ENCODE measurements at regions not wholly inside any gene's neighbourhood (a gene's known extent, or its start where the extent isn't known, plus 50 kb on each side); places are given as distances from the start of the nearest gene placed in this dataset.
"Not testable (repeated sequence)": the region's sequence is repeated elsewhere in the genome, so short reads cannot be mapped to it uniquely, and the experiment has no call there.

DNA sequence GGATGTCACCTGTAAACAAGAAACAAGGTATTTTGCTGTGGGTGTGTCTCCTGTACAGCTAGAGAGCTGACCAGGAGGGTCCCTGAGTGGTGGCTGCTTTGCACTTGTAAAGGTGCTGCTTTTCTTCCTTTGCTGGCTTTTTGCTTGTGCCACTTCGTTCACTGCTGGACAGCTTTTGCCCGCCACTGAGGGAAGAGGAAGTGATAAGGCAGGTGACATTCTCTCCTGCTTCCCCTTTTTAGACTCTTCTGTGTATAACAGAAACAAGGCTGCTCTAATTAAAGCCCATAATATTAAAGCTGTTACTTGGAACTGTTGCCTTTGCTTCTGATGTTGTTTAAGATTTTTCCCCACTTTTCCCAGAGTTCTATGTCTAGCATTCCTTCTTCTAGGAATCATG lies 218.6 kb upstream of the TSPY4 start:
- no peak for DNase-seq (ENCODE audit: low read depth)

DNA sequence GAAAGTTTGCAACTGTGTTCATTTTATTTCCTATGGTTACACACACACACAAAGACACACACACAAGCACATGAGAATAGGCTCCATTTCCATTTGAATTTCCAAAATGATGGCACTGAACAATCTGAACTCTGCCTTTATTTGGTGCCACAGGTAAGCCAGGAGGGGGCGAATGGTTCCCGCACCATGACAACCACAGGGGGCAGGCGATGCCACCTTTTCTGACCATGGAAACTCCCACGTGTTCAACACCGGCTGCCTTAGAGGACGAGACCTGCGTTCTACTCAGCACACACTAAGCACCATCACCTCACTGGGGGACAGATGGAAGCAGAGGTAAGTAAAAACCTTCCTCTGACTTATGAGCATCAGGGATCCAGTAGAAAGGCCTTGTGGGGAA lies 212.6 kb upstream of the TSPY4 start:
- DNase-seq (ENCODE audit: low read depth) = no peak

DNA sequence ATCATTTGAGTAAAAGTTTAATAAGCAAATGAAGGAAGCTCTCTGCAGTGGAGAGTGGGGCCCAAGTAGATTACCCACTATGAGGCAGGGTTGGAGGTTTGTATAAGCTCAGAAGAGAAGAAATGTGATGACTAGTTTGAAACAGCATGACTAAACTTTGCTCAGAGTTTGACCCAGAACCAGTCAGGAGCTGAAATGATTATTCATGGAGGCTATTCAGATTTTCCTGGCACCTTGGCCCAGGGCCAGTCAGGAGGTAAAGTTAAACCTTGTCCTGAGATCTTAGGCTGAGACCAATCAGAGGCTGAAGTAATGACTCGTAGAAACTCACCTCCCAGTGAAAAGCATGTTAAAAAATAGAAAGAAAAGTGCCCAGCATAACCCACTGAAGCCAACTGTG lies 210.7 kb upstream of the TSPY4 start:
- peak; percentile 41 for DNase-seq (ENCODE audit: low read depth)

DNA sequence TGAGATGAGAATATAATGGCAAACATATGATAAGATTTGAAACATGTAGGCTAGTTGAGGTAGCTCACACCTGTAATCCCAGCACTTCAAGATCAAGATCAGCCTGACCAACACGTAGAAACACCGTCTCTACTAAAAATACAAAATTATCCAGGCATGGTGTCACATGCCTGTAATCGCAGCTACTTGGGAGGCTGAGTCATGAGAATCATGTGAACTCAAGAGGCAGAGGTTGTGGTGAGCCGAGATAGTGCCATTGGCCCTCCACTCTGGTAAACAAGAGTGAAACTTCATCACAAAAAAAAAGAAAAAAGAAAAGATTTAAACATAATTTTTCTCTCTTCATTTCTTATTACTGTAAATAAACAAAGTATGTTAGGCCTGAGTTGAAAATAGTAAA lies 193.9 kb upstream of the TSPY4 start:
- DNase-seq (ENCODE audit: low read depth) = not testable (repeated sequence)

DNA sequence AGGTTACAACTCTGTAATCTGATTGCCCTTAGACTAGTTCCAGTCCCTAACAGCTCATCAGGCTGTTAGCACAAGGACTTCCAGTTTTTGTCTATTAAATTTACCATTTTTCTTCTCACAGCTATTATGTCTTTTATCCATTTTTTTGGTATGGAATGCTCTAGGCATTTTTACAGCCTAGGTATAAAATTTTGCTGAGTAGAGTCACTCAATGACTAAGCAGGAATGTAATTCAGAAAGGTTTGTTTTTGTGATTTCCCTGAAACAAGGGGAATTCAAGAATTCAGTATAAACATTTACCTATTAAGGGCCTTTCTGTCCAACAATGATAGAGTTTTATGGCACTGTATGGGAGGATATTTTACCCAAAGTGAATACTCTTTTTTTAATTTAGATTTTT lies 182.7 kb upstream of the TSPY4 start:
- peak; percentile 40 for DNase-seq (ENCODE audit: low read depth)

DNA sequence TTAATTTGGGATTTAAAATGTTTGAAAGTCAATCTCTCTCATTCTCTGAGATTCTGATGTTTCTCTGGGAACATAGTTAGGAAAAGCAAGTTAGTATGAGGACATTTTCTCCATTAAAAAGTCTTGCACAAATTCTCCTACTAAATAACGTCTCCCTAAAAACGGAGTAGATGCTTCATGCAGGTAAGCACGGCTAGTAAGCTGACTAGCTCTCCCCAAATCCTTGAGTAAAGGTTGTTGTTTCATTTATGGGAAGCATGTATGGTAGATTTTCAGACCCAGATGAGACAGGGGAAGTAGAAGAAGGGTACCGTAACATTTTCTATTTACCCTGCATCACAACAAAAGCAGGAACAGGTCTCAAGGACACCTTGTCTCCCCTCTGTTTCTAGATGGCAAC lies 181.5 kb upstream of the TSPY4 start:
- DNase-seq (ENCODE audit: low read depth) = no peak

DNA sequence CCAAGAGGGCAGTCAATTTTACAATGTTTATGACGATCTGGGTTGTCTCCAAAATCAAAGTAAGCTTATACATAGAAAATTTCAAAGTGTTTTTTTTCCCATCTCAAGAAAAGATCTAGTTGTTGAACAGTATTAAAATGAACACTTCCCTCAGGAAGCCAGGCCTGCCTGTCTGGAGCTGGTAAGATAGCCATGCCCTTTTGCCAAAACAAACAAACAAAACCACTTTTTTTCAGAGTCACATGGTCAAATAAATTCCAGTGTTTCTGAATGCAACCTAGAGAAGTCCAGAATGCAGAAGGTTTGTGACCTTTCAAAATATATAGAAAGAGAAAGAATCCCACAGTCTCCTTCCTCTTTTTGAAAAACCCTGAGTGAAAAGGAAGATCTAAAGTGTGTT lies 178.6 kb upstream of the TSPY4 start:
- peak; percentile 69 for DNase-seq (ENCODE audit: low read depth)

DNA sequence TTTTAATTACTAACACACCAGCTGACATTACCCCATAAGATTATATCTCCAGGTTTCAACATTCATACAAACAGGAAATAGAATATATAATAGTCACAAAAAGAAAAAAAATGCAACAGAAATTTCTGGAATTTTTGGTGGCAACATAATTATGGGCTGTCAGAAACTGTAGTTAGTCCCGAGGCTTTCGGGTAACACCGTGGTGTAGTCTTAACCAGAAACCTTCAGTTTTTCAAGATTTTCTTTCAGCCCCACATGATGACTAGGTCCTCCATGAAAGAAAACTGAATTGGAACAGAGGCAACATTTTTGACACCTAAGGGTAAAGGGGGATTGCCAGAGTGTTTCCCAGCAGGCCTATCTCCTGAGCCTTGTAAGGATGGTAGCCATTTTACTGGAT lies 176.9 kb upstream of the TSPY4 start:
- DNase-seq (ENCODE audit: low read depth) = peak; percentile 66

DNA sequence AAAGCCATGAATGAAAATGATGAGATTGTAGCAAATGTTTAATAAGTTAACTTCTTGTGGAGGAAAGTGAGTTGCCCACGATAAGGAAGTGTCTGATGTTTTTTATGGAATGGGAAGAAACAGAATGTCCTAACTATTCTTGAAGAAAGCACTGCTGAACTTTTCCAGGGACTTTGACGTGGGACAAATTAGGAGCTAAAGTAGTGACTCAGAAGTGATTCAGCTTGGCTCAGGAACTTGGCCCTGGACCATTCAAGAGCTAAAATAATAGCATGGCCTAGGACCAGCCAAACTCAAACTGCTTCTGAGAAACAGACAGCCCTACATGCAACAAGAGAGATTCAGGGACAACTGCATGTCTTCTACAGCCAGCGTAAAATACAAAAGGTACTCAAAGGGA lies 176.3 kb upstream of the TSPY4 start:
- peak; percentile 78 for DNase-seq (ENCODE audit: low read depth)

DNA sequence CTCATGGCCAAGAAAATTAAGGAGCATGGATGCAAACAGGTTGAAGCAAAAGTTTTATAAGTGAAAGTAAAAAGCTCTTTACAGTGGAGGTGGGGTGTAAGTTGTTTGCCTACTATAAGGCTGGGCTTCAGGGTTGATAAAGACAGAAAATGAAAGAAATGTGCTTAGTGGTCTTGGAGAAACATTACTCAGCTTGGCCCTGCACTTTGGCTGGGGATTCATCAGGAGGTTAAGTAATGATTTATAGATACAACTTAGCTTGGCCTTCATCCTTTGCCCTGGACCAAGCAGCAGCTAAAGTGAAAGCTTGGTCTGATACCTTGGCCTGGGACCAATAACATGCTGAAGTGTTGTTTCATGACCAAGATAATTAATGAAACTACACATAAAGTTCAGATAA lies 175.3 kb upstream of the TSPY4 start:
- peak; percentile 64 for DNase-seq (ENCODE audit: low read depth)

DNA sequence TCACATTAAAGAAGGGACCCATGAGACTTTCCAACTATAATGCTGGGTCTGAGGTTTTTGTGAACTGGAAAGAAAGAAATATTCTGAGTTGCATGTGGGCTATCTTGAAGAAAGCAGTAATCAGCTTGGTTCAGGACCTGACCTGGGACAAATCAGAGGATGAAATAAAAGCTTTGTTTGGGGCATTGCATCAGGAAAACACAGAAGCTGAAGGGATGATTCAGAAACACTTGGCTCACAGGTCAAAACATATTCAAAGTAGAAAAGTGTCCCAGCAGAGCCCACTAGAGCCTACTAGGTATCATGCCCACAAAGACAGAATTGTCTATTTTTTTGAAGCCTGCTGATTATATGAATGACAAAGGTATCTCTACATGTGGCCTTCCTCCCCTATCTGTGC lies 174.8 kb upstream of the TSPY4 start:
- DNase-seq (ENCODE audit: low read depth) = not testable (repeated sequence)

DNA sequence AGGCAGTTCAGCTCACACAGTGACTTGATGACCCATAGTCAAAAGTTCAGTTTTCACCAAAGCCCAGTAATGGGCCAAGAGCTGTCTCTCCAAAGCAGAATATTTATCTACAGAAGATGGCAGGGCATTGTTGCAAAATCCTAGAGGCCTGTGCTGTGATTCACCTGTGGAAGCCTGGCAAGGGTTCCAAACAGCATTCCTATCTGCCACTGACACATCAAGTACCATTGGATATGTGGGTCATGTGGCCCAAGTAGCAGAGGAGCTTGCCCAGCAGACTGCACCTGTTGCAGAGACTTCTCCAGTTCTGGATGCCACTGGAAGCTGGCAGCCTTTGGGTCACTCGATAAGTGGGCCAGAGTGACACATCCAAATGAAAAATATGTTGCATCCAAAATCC lies 159.6 kb upstream of the TSPY4 start:
- not testable (repeated sequence) for DNase-seq (ENCODE audit: low read depth)

DNA sequence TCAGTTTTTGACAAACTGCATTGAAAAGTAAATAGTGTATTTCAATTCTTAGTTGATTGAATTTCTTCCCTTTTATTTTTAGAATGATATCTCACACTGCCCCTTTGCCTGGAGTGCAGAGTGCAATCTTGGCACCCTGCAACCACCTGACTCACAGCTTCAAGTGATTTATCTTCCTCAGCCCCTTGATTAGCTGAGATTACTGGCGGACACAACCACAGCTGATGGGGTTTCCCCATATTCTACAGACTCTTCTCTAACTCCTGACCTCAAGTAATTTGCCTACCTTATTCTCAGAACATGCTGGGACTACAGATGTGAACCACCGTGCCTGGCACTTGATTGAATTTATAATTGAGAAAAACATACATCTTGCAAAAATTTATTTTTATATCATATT lies 152.4 kb upstream of the TSPY4 start:
- DNase-seq (ENCODE audit: low read depth) = not testable (repeated sequence)

DNA sequence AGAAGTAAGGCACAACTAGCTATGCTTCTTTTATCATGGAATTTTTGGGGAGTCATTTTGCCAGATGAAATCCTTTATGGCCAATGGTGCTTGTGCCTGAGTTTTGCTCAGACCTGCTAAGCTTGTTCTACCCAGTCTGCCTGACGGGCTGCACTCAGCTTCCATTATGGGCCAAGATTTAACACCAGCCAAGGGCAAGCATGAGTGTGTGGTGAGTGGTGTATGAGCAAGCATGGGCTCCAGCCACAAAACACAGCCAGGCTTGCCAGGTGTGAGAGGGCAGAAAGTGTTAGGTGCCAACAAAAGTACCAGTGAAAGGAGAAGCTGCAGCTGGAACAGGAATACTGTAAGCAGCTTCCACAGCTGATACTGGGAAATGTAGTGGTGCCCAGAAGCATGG lies 130.2 kb upstream of the TSPY4 start:
- not testable (repeated sequence) for DNase-seq (ENCODE audit: low read depth)

DNA sequence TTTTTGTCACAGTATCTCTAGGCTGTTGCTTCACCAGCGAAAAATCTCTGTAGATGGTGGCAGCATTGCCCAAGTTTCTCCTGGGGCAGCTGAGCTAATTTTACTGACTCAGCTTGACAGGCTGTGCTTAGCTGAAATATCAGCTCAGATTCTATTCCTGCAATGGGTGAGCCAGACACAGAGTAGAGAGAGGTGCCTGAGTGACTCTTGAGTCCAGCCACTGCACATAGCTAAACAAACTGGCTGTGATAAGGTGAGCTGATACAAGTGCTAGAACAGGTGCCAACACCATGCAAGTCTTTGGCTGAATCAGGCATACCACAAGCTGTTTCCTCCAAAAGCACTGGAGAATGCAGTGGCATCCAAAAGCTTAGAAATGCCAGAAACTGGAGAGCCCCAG lies 110.9 kb upstream of the TSPY4 start:
- DNase-seq (ENCODE audit: low read depth) = no peak

DNA sequence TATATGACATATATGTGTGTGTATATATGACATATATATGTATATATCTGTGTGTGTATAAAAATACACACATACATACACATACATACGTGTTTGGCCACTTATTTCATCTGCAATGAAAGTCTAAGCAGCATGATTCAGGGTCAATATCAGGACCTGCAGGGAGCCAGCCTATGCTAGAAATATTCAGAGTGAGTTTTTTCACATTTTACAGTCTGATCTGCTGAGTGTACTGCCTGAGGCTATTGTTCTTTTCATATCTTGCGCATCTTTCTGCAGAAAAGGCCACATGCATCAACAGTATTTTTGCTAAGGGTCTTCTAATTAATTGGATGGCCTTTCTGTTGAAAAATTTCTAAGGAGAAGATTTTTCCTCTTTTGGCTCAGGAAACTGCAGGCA lies 80.0 kb upstream of the TSPY4 start:
- peak; percentile 76 for DNase-seq (ENCODE audit: low read depth)

DNA sequence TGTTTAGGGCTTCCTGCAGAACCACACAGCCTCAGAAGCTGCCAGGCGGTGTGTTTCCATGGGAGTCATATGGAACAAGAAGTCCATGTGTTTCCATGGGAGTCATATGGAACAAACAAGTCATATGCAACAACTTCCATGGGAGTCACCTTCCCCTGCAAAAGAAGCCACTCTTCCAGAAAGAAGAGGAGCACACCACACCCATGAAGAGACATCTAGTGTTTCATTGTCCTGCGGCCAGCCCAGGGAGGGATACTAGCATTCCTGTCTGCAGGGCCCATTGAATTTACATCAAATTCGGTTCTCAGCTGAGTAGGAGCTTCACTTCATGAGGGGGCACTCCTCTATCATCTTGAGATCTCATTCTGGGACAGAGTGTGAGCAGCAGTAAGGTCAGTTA lies 79.5 kb upstream of the TSPY4 start:
- DNase-seq (ENCODE audit: low read depth) = no peak

DNA sequence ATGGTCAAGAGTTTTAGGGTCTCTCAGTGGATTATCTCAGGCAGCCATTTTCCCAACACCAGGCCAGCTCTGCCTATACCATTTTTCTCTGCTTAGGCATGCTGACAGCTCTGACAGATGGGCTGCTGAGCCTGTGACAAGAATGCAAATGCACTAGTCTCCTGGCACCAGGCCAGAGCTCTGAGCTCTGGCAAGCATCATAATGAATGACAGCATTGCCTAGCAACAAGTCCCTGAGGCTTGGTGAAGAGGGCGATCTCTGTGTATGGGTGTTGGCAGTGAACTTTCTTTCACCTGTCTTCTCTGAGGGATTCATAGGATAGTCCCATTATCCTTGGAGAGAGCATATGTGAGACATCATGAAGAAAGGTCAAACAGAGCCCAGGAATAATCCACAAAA lies 77.9 kb upstream of the TSPY4 start:
- peak; percentile 69 for DNase-seq (ENCODE audit: low read depth)

DNA sequence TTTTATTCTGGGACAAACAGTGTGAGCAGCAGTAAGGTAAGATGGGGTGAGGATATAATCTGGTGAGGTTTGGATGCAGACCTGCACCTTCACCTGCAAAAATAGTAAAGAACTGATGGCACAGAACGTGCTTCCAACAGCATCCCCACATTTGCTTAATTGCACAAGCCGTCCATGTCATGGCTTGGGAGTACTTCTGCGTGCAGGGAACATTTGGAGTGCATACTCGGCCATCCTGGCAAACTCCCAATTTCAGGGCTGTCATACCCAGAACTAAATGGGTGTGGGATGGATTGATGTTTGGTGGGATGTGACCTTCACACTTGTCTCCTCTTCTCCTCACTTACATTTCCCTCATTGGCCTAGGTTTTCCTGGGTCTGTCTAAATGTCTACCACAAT lies 76.8 kb upstream of the TSPY4 start:
- DNase-seq (ENCODE audit: low read depth) = no peak

DNA sequence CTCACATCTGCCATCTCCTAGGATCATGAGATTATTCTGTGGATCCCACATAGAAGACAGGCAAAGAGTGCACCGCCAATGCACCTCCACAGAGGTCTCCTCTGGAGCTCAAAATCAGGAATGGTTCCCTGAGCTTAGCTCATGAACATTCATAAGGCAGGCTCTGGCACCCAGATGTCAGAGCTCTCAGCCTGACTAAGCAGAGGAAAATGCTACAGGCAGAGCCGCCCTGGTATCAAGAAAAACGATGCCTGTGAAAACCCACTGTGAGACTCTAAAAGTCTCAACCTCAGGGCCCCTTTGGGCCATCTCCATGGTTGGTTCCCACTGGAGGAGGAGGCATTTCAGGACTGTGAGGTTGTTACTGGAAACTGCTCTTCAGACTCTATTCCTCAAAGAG lies 71.7 kb upstream of the TSPY4 start:
- peak; percentile 60 for DNase-seq (ENCODE audit: low read depth)

DNA sequence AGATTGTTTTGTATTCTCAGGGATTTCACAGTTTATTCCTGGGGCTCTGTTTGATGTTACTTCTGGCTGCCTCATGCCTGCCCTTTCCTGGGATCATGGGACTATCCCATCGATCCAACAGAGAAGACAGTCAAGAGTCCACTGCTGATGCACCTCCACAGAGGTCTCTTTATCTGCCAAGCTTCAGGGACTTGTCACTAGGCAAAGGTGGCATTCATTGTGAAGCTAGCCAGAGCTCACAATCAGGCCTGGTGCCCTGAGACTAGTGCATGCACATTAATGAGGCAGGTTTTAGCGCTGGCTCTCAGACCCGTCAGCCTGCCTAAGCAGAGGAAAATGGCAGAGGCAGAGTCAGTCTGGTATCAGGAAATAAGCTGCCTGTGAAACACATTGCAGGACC lies 66.9 kb upstream of the TSPY4 start:
- DNase-seq (ENCODE audit: low read depth) = not testable (repeated sequence)

DNA sequence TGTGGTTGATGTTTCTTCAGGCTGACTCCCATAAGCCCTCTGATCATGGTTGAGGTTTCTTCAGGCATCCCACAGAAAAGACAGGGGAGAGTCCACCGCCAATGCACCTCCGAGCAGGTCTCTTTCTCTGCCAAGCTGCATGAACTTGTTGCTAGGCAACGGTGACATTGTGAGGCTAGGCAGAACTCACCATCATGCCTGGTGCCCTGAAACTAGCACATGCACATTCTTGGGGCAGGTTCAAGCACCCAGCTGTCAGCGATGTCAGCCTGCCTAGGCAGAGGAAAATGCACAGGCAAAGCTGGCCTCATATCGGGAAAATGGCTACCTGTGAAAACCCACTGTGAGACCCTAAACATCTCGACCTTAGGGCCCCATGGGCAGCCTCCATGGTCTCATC lies 64.4 kb upstream of the TSPY4 start:
- DNase-seq (ENCODE audit: low read depth) = not testable (repeated sequence)

DNA sequence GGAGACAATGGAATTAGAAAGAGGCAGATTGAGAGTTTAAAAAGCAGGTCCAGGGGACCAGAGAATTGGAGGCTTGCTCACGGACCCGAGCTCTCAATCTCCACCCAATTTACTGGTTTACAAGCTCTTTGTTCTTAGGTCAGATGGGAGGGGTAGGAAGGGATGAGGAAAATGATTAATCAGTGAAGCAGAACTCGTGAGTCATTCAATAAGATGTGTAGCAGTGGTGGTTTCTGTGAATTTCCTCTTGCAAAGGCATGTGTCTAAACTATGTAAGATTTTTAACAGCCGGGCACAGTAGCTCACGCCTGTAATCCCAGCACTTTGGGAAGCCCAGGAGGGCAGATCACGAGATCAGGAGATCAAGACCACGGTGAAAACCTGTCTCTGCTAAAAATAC lies 58.4 kb upstream of the TSPY4 start:
- DNase-seq (ENCODE audit: low read depth) = peak; percentile 73
